ENCODE measurements at regions not wholly inside any gene's neighbourhood (a gene's known extent, or its start where the extent isn't known, plus 50 kb on each side); places are given as distances from the start of the nearest gene placed in this dataset.

GRCh38 chr3:18666655-18667054 lies 241.5 kb upstream of the SATB1 start:
- H3K27me3 ChIP-seq (replicated peaks; ENCODE audit: insufficient read depth) = no peaks in the 10 kb centered on the region
- no peak overlapping the region for H3K4me3 ChIP-seq
- H3K9me3 ChIP-seq (ENCODE audit: low read depth) = no peaks in the 10 kb centered on the region
- no peaks in the 10 kb centered on the region for H4K20me1 ChIP-seq (ENCODE audit: insufficient read depth)
- H3K9ac ChIP-seq = no peak overlapping the region
- DNase-seq = no peak
- H3K36me3 ChIP-seq (ENCODE audit: low read depth) = no peaks in the 10 kb centered on the region
- no peak for TF ChIP-seq EZH2phosphoT487 (IDR thresholded peaks at IDR 0.05; ENCODE audit: insufficient read depth, low read depth)
- TF ChIP-seq EZH2 (IDR thresholded peaks at IDR 0.05; ENCODE audit: insufficient read depth, poor library complexity, severe bottlenecking) = no peak
- no peaks in the 10 kb centered on the region for H3F3A ChIP-seq (ENCODE audit: insufficient read depth)
- in situ Hi-C loops (cut with MboI) = no loop called here
- no peak overlapping the region for H2AFZ ChIP-seq
- H3K4me1 ChIP-seq (ENCODE audit: insufficient read depth) = no peaks in the 10 kb centered on the region
- H3K9me2 ChIP-seq (ENCODE audit: insufficient read depth) = no peaks in the 10 kb centered on the region
- H3K27ac ChIP-seq = no peak overlapping the region
- 27 to 29% methylated on average over 2 of the region's 2 CpGs for WGBS, 2 experiments (ENCODE audit: low coverage in 1 of 2, low lambda C conversion rate in 2 of 2, missing lambda C conversion rate in 2 of 2)
- no peaks in the 10 kb centered on the region for H3K79me2 ChIP-seq (ENCODE audit: insufficient read depth)
- no peak overlapping the region for H3K4me2 ChIP-seq (ENCODE audit: unreplicated experiment)

- H2AFZ ChIP-seq = no peak overlapping the region
- no peaks in the 10 kb centered on the region for H3K79me2 ChIP-seq (ENCODE audit: insufficient read depth)
- H3F3A ChIP-seq (ENCODE audit: insufficient read depth) = no peaks in the 10 kb centered on the region
- H3K36me3 ChIP-seq (ENCODE audit: low read depth) = no peaks in the 10 kb centered on the region
- DNase-seq = no peak
- no peak overlapping the region for H3K4me3 ChIP-seq
- H3K4me2 ChIP-seq (ENCODE audit: unreplicated experiment) = no peak overlapping the region
- no peak overlapping the region for H3K27ac ChIP-seq
- H3K27me3 ChIP-seq (replicated peaks; ENCODE audit: insufficient read depth) = no peaks in the 10 kb centered on the region
- TF ChIP-seq EZH2 (IDR thresholded peaks at IDR 0.05; ENCODE audit: insufficient read depth, poor library complexity, severe bottlenecking) (no peak), EZH2phosphoT487 (IDR thresholded peaks at IDR 0.05; ENCODE audit: insufficient read depth, low read depth) (no peak)
- in situ Hi-C loops (cut with MboI) = no loop called here
- no peaks in the 10 kb centered on the region for H3K9me2 ChIP-seq (ENCODE audit: insufficient read depth)
- no peaks in the 10 kb centered on the region for H3K4me1 ChIP-seq (ENCODE audit: insufficient read depth)
- no peaks in the 10 kb centered on the region for H3K9me3 ChIP-seq (ENCODE audit: low read depth)
- H3K9ac ChIP-seq = no peak overlapping the region
- H4K20me1 ChIP-seq (ENCODE audit: insufficient read depth) = no peaks in the 10 kb centered on the region
Measured at GRCh38 chr3:18660059-18660458, 234.9 kb upstream of the SATB1 start.

DNA sequence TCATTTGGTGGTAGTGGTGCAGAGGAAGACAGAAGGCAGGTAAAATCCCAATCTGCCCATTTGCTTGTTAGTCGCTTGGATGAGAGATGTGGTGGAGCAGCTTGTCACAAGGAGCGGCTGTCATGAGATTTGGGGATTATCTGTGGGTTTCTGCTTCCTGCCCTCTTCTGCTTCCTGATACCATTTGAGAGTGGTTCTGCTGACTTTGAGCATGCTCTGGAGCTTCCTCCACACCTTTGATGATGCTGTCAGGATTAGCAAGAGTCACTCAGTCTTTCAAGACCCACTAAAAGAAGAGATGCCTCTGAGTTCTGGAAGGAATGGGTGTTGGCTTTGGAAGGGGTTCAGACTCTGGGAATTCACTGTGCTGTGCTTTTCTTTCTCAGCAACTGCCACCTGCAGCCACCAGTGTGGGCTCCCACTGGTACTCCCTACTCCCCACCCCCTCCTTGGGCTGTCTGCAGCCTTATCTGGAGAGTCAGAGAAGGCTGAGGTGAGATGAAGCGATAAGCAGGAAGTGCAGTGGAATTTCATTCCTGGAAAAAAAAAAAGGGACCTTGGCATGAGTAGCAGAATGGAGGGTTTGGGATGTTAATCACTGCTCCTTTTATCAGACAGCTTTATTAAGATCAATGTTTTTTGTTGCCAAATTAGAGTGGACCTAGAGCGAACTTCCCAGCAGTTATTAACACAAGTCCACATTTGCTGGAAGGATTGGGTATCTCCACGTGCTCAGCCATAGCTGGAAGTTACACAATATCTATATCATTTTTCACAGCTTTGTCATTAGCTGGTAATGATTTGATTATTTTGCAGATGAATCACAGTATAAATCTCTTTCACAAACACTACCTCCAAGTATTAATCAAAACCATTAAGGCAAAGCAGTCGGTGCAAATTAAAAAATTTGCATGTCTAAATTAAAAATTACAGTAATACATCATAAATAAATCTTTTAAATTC lies 233.0 kb upstream of the SATB1 start:
- Histone ChIP-seq H3F3A (ENCODE audit: insufficient read depth) (no peaks in the 10 kb centered on the region), H3K79me2 (ENCODE audit: insufficient read depth) (no peaks in the 10 kb centered on the region), H3K36me3 (ENCODE audit: low read depth) (no peaks in the 10 kb centered on the region), H3K27ac (no peak overlapping the region), H3K9me2 (ENCODE audit: insufficient read depth) (no peaks in the 10 kb centered on the region), H3K4me2 (ENCODE audit: unreplicated experiment) (no peak overlapping the region), H3K4me1 (ENCODE audit: insufficient read depth) (no peaks in the 10 kb centered on the region), H3K9ac (no peak overlapping the region), H3K4me3 (no peak overlapping the region), H2AFZ (no peak overlapping the region), H3K9me3 (ENCODE audit: low read depth) (no peaks in the 10 kb centered on the region), H4K20me1 (ENCODE audit: insufficient read depth) (no peaks in the 10 kb centered on the region), H3K27me3 (replicated peaks; ENCODE audit: insufficient read depth) (no peaks in the 10 kb centered on the region)
- in situ Hi-C loops (cut with MboI) = no loop called here
- 31 to 34% methylated on average over 6 of the region's 6 CpGs for WGBS, 2 experiments (ENCODE audit: low coverage in 1 of 2, low lambda C conversion rate in 2 of 2, missing lambda C conversion rate in 2 of 2)
- TF ChIP-seq EZH2phosphoT487 (IDR thresholded peaks at IDR 0.05; ENCODE audit: insufficient read depth, low read depth) = no peak
- no peak for TF ChIP-seq EZH2 (IDR thresholded peaks at IDR 0.05; ENCODE audit: insufficient read depth, poor library complexity, severe bottlenecking)
- no peak for DNase-seq

DNA sequence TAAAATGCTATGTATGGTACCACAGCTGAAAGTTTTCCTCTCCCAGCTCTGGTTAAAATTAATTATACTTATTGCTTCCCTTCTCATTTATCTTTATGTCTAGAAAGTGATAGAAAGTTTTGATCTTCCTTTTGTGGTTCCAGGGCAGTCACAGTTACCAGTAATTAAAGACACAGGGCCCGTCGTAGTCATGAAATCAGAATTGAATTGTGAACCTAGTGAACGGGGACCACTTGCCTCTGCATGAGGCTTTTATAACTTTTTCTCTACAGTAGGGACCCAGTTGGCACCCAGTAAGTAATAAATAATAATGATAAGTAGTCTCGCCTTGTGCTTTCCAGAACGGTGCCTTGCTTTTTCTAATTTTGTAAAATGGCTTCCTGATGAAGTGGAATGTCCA lies 231.7 kb upstream of the SATB1 start:
- H3K4me1 ChIP-seq (ENCODE audit: insufficient read depth) = no peaks in the 10 kb centered on the region
- H3K36me3 ChIP-seq (ENCODE audit: low read depth) = no peaks in the 10 kb centered on the region
- no peaks in the 10 kb centered on the region for H3K9me2 ChIP-seq (ENCODE audit: insufficient read depth)
- H3K4me3 ChIP-seq = no peak overlapping the region
- in situ Hi-C loops (cut with MboI) = no loop called here
- H3K79me2 ChIP-seq (ENCODE audit: insufficient read depth) = no peaks in the 10 kb centered on the region
- no peak overlapping the region for H3K27ac ChIP-seq
- H3K9ac ChIP-seq = no peak overlapping the region
- no peak overlapping the region for H2AFZ ChIP-seq
- H3K27me3 ChIP-seq (replicated peaks; ENCODE audit: insufficient read depth) = no peaks in the 10 kb centered on the region
- whole genome bisulfite sequencing, 2 experiments (ENCODE audit: low coverage in 1 of 2, low lambda C conversion rate in 2 of 2, missing lambda C conversion rate in 2 of 2) = 50 to 56% methylated on average over 5 of the region's 5 CpGs
- H3K9me3 ChIP-seq (ENCODE audit: low read depth) = no peaks in the 10 kb centered on the region
- H3K4me2 ChIP-seq (ENCODE audit: unreplicated experiment) = no peak overlapping the region
- DNase-seq = no peak
- TF ChIP-seq EZH2phosphoT487 (IDR thresholded peaks at IDR 0.05; ENCODE audit: insufficient read depth, low read depth) (no peak), EZH2 (IDR thresholded peaks at IDR 0.05; ENCODE audit: insufficient read depth, poor library complexity, severe bottlenecking) (no peak)
- no peaks in the 10 kb centered on the region for H4K20me1 ChIP-seq (ENCODE audit: insufficient read depth)
- no peaks in the 10 kb centered on the region for H3F3A ChIP-seq (ENCODE audit: insufficient read depth)

Measured in GM23248 (cell line).